Epithelial cell of prostate (primary cell): ENCODE measurements at regions not wholly inside any gene's neighbourhood (a gene's known extent, or its start where the extent isn't known, plus 50 kb on each side); places are given as distances from the start of the nearest gene placed in this dataset.
"Not testable (repeated sequence)": the region's sequence is repeated elsewhere in the genome, so short reads cannot be mapped to it uniquely, and the experiment has no call there.

ENCODE experiments used
- DNase-seq: peaks from one replicate; pipeline ENCODE4 v3.0.0-alpha.2; 2011; ENCODE audit warnings: low read depth, low spot score
- H3K27ac ChIP-seq: fragments of 450-650 bp; 2 replicates; pipeline ENCODE4 v1.5.1; 2017; ENCODE audit warnings: mild to moderate bottlenecking

DNA sequence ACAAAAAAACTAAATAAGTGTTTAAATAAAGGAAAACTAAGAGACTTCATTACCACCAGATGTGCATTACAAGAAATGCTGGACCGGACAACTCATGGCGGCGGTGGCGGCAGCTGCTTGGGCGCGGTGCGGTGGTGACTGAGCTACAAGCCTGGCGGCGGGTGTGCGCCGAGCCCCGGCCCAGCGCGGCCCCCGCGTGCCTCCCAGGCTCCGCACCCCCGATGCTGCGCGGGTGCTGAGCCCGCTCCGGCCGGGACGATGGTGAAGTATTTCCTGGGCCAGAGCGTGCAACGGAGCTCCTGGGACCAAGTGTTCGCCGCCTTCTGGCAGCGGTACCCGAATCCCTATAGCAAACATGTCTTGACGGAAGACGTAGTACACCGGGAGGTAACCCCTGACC is 52.2 kb upstream of the RCOR3 start:
- H3K27ac ChIP-seq, result no peak overlapping the region
- DNase-seq, result no peak

- no peak overlapping the region for H3K27ac ChIP-seq
- no peak for DNase-seq
These were observed 58.9 kb upstream of the RCOR3 start for GRCh38 chr1:211200311-211200710.

- H3K27ac ChIP-seq, result no peak overlapping the region
- DNase-seq, result no peak
These were observed 60.3 kb upstream of the RCOR3 start for GRCh38 chr1:211198880-211199279.

DNA sequence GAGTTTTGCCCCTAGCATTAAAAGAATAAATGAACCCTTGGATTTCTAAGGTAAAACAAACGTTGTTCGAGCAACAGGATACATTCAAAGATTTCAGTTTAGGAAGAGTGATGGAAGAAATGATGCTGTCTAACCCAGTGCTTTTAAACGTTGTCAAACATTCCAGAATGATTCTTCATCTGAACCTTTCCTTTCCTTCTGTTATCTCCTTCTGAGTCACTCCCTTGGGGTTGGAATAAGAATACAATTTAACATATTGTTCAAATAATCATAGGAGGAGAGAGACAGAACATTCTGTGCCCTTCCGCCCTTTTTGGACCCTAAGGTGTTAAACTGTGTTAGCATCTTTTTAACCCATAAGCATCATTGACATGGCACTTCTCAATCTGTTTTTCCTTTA is 61.1 kb upstream of the RCOR3 start:
- no peak for DNase-seq
- H3K27ac ChIP-seq, result peak overlapping the region; percentile 51

GRCh38 chr1:211196880-211197279 is 62.3 kb upstream of the RCOR3 start:
- peak overlapping the region; percentile 51 for H3K27ac ChIP-seq
- DNase-seq, result peak; percentile 70

GRCh38 chr1:211194826-211195225 is 60.9 kb upstream of the KCNH1 start:
- DNase-seq, result no peak

DNA sequence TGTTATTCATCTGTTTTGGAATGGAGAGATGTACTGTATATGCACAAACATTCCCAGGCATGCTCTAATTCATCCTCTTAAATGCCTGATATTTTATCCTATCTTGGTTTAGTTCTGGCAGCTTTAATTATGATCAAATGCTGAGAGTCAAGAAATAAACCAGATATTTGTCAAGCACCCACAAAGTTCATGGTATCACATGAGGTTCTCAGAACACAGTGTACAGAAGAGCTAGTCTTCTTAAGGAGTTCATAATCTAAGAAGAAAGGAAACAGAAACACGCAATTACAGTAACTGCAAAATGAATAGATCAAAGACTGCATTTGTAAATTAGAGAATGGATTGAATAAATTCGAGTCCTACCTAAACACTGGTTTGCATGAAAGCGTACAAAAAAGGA is 58.3 kb upstream of the KCNH1 start:
- H3K27ac ChIP-seq, result no peak overlapping the region
- no peak for DNase-seq

More at GRCh38 chr1:211194826-211195225, 60.9 kb upstream of the KCNH1 start:
- no peak overlapping the region for H3K27ac ChIP-seq

GRCh38 chr1:211188721-211189120 is 54.8 kb upstream of the KCNH1 start:
- not testable (repeated sequence) for DNase-seq, H3K27ac ChIP-seq

- no peak for DNase-seq
- H3K27ac ChIP-seq, result no peak overlapping the region
These were observed 49.9 kb upstream of the KCNH1 start for GRCh38 chr1:211183747-211184313.
